ENCODE measurements at regions not wholly inside any gene's neighbourhood (a gene's known extent, or its start where the extent isn't known, plus 50 kb on each side); places are given as distances from the start of the nearest gene placed in this dataset.

- TF ChIP-seq CTCF (IDR thresholded peaks at IDR 0.05) (no peak), POLR2A (IDR thresholded peaks at IDR 0.05) (no peak)
Observed at GRCh38 chr7:113270790-113271189, 152.4 kb upstream of the SMIM30 start.

All from esophagus squamous epithelium (tissue), 4 donors.